ENCODE measurements at regions not wholly inside any gene's neighbourhood (a gene's known extent, or its start where the extent isn't known, plus 50 kb on each side); places are given as distances from the start of the nearest gene placed in this dataset.
"Not testable (repeated sequence)": the region's sequence is repeated elsewhere in the genome, so short reads cannot be mapped to it uniquely, and the experiment has no call there.

GRCh38 chr6:63515227-63515626 is 57.1 kb upstream of the LOC128125822 start:
- not testable (repeated sequence) for TF ChIP-seq EZH2 (IDR thresholded peaks at IDR 0.05); CTCF (IDR thresholded peaks at IDR 0.05 in 2 of 3, conservative IDR thresholded peaks at IDR 0.05 in 1 of 3; ENCODE audit: borderline replicate concordance in 1 of 3, insufficient read depth in 1 of 3, low read depth in 2 of 3, low read length in 2 of 3); POLR2AphosphoS5 (IDR thresholded peaks at IDR 0.05; ENCODE audit: low read depth, low read length); JUND (IDR thresholded peaks at IDR 0.05); SP1 (IDR thresholded peaks at IDR 0.05; ENCODE audit: low read depth); SIN3A (IDR thresholded peaks at IDR 0.05; ENCODE audit: low read depth); ATF3 (IDR thresholded peaks at IDR 0.05); POLR2A (IDR thresholded peaks at IDR 0.05; ENCODE audit: borderline replicate concordance, extremely low read depth, insufficient read depth, insufficient read length); EZH2phosphoT487 (IDR thresholded peaks at IDR 0.05; ENCODE audit: borderline replicate concordance); RAD21 (IDR thresholded peaks at IDR 0.05; ENCODE audit: low read depth); MAX (IDR thresholded peaks at IDR 0.05); TCF7L2 (IDR thresholded peaks at IDR 0.05; ENCODE audit: borderline replicate concordance, extremely low read depth, insufficient read depth, insufficient read length)
